ENCODE measurements at regions not wholly inside any gene's neighbourhood (a gene's known extent, or its start where the extent isn't known, plus 50 kb on each side); places are given as distances from the start of the nearest gene placed in this dataset.

DNA sequence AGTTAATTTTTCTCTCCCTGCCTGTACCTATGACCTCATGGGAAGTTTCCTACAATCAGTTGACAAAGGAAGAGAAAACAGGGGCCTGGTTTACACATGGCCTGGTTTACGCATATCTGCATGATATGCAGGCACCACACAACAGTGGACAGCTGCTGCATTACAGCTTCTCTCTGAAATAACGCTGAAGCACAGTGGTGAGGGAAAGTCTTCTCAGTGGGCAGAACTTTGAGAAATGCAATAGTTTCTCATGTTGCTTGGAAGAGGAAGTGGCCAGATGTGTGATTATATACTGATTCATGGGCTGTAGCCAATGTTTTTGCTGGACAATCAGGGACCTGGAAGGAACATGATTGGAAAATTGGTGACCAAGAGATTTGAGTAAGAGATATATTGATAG is 324.1 kb upstream of the GOT2 start:
- TF ChIP-seq POLR2AphosphoS5 (IDR thresholded peaks at IDR 0.05; ENCODE audit: low read depth, low read length) (no peak), YY1 (IDR thresholded peaks at IDR 0.05; ENCODE audit: low read depth) (no peak)
- TF ChIP-seq, protein P1, sequence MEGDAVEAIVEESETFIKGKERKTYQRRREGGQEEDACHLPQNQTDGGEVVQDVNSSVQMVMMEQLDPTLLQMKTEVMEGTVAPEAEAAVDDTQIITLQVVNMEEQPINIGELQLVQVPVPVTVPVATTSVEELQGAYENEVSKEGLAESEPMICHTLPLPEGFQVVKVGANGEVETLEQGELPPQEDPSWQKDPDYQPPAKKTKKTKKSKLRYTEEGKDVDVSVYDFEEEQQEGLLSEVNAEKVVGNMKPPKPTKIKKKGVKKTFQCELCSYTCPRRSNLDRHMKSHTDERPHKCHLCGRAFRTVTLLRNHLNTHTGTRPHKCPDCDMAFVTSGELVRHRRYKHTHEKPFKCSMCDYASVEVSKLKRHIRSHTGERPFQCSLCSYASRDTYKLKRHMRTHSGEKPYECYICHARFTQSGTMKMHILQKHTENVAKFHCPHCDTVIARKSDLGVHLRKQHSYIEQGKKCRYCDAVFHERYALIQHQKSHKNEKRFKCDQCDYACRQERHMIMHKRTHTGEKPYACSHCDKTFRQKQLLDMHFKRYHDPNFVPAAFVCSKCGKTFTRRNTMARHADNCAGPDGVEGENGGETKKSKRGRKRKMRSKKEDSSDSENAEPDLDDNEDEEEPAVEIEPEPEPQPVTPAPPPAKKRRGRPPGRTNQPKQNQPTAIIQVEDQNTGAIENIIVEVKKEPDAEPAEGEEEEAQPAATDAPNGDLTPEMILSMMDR (IDR thresholded peaks at IDR 0.05): no peak

Data from SK-N-SH (cell line).